ENCODE measurements at regions not wholly inside any gene's neighbourhood (a gene's known extent, or its start where the extent isn't known, plus 50 kb on each side); places are given as distances from the start of the nearest gene placed in this dataset.

DNA sequence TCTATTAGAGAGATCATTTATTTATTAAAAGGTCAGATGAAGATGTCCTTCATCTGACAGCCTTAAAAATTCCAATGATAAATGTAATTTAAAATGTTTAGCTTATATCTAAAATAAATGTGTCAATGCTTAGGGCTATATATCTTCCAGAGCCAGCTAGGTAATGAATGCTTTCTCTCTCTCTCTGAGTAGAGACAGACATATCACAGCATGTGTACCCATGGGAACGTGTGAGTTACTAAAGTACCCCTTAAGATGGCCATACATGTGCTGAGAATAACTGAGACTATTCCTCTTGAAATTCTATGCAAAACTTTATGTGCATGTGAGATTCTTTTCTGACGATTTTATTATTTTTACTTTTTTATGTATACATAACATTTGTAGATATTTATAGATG lies 420.9 kb upstream of the ST6GAL2 start:
- ChIA-PET CTCF (interaction anchor here (0.8 kb wide), 1 partner anchor 17 kb away, joined by 3 read pairs; no protein-coding TSS in a partner anchor), POLR2A (no interaction called here)
- Mint-ChIP-seq H3K4me3 (ENCODE audit: unreplicated experiment) (no peak overlapping the region), H3K4me1 (ENCODE audit: insufficient read depth, unreplicated experiment) (peaks cover 6% of the 10 kb centered on the region), H3K27ac (ENCODE audit: low read depth, unreplicated experiment) (no peak overlapping the region), H3K9me3 (ENCODE audit: unreplicated experiment) (peaks cover 3% of the 10 kb centered on the region), H3K27me3 (ENCODE audit: insufficient read depth, unreplicated experiment) (no peaks in the 10 kb centered on the region), H3K36me3 (ENCODE audit: insufficient read depth, unreplicated experiment) (no peaks in the 10 kb centered on the region)
- BruUV-seq (replicated peaks): no TSS peak
- TF ChIP-seq, protein P1, sequence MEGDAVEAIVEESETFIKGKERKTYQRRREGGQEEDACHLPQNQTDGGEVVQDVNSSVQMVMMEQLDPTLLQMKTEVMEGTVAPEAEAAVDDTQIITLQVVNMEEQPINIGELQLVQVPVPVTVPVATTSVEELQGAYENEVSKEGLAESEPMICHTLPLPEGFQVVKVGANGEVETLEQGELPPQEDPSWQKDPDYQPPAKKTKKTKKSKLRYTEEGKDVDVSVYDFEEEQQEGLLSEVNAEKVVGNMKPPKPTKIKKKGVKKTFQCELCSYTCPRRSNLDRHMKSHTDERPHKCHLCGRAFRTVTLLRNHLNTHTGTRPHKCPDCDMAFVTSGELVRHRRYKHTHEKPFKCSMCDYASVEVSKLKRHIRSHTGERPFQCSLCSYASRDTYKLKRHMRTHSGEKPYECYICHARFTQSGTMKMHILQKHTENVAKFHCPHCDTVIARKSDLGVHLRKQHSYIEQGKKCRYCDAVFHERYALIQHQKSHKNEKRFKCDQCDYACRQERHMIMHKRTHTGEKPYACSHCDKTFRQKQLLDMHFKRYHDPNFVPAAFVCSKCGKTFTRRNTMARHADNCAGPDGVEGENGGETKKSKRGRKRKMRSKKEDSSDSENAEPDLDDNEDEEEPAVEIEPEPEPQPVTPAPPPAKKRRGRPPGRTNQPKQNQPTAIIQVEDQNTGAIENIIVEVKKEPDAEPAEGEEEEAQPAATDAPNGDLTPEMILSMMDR (IDR thresholded peaks at IDR 0.05; ENCODE audit: unreplicated experiment): no peak
- intact Hi-C loops (cut with micrococcal nuclease): no loop called here
- DNase-seq (ENCODE audit: unreplicated experiment): no peak

DNA sequence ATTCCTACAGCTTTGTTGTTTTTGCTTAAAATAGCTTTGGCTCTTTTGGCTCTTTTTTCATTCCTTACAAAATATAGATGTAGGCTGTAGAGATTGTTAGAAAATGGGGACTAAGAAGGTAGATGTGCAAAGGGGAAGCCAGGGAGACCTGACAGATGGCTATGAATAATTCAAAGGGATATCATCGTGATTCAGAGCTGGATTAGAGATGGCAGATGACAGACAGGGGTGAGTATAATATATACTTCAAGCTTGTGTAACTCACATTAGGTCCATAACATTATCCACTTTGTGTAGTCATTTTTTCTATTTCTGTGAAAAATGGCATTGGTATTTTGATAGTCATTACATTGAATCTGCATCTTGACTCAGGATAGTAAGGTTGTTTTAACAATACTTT lies 422.9 kb upstream of the ST6GAL2 start:
- Mint-ChIP-seq H3K27me3 (ENCODE audit: insufficient read depth, unreplicated experiment) (no peaks in the 10 kb centered on the region), H3K4me3 (ENCODE audit: unreplicated experiment) (no peak overlapping the region), H3K36me3 (ENCODE audit: insufficient read depth, unreplicated experiment) (no peaks in the 10 kb centered on the region), H3K4me1 (ENCODE audit: insufficient read depth, unreplicated experiment) (peaks cover 6% of the 10 kb centered on the region), H3K27ac (ENCODE audit: low read depth, unreplicated experiment) (no peak overlapping the region), H3K9me3 (ENCODE audit: unreplicated experiment) (peaks cover 8% of the 10 kb centered on the region)
- no peak for DNase-seq (ENCODE audit: unreplicated experiment)
- TF ChIP-seq, protein P1 (IDR thresholded peaks at IDR 0.05; ENCODE audit: unreplicated experiment): no peak
- intact Hi-C loops (cut with micrococcal nuclease): no loop called here
- BruUV-seq (replicated peaks): no TSS peak
- ChIA-PET CTCF (interaction anchor here (0.5 to 0.7 kb wide), 4 partner anchors 30 to 1054 kb away, joined by 3 to 5 read pairs (median 3); no protein-coding TSS in a partner anchor), POLR2A (no interaction called here)

DNA sequence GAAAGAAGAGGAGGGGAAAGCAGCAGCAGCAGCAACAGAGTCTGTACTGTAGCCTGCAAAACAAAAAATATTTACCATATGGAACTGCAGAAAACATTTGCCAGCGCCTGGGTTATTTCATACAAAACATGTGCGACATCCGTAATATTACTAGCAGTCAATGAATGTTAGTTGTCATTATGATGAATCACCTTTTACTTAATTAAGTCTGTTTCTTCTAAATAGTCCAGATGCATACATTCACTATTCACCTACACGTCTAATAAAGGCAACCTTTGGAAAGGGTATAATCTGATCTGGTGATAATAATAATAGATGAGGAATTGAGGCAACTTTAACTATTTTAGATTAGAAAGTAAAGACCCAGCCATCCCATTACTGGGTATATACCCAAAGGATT lies 426.3 kb upstream of the ST6GAL2 start:
- POLR2A ChIA-PET: no interaction called here
- no peaks in the 10 kb centered on the region for H3K27me3 Mint-ChIP-seq (ENCODE audit: insufficient read depth, unreplicated experiment)
- intact Hi-C loops (cut with micrococcal nuclease): no loop called here

DNA sequence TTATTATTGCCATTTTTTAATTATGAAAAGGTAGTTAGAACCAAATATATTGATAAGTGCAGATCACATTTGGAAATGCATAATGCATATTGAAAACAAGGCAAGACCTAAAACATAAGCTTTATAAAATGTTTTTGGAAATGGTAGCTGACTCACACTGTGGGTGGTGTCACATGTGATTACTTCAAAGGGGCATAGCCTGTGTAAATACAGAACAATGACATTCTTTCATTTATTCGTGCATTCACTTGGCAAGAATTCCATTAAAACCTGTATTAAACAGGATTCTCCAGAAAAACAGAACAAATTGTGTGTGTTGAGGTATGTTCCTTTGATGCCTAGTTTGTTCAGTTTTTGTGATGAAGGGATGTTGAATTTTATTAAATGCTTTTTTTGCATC lies 427.3 kb upstream of the ST6GAL2 start:
- no peak overlapping the region for H3K27ac Mint-ChIP-seq (ENCODE audit: low read depth, unreplicated experiment)
- H3K4me1 Mint-ChIP-seq (ENCODE audit: insufficient read depth, unreplicated experiment): no peaks in the 10 kb centered on the region

More for the DNA sequence above, 426.3 kb upstream of the ST6GAL2 start:
- BruUV-seq (replicated peaks): no TSS peak
- DNase-seq (ENCODE audit: unreplicated experiment): no peak
- CTCF ChIA-PET: no interaction called here
- H3K9me3 Mint-ChIP-seq (ENCODE audit: unreplicated experiment): peaks cover 8% of the 10 kb centered on the region
- TF ChIP-seq, protein P1 (IDR thresholded peaks at IDR 0.05; ENCODE audit: unreplicated experiment): no peak
- no peaks in the 10 kb centered on the region for H3K36me3 Mint-ChIP-seq (ENCODE audit: insufficient read depth, unreplicated experiment)
- no peaks in the 10 kb centered on the region for H3K4me1 Mint-ChIP-seq (ENCODE audit: insufficient read depth, unreplicated experiment)
- no peak overlapping the region for H3K4me3 Mint-ChIP-seq (ENCODE audit: unreplicated experiment)
- no peak overlapping the region for H3K27ac Mint-ChIP-seq (ENCODE audit: low read depth, unreplicated experiment)

More for the DNA sequence above, 427.3 kb upstream of the ST6GAL2 start:
- Mint-ChIP-seq H3K36me3 (ENCODE audit: insufficient read depth, unreplicated experiment) (no peaks in the 10 kb centered on the region), H3K4me3 (ENCODE audit: unreplicated experiment) (no peak overlapping the region), H3K27me3 (ENCODE audit: insufficient read depth, unreplicated experiment) (no peaks in the 10 kb centered on the region), H3K9me3 (ENCODE audit: unreplicated experiment) (peaks cover 8% of the 10 kb centered on the region)
- TF ChIP-seq, protein P1 (IDR thresholded peaks at IDR 0.05; ENCODE audit: unreplicated experiment): no peak
- POLR2A ChIA-PET: no interaction called here
- no TSS peak for BruUV-seq (replicated peaks)
- DNase-seq (ENCODE audit: unreplicated experiment): no peak
- CTCF ChIA-PET: no interaction called here
- intact Hi-C loops (cut with micrococcal nuclease): no loop called here

Data from MCF 10A (cell line).